Bone marrow (tissue), 2 donors: ENCODE measurements at regions not wholly inside any gene's neighbourhood (a gene's known extent, or its start where the extent isn't known, plus 50 kb on each side); places are given as distances from the start of the nearest gene placed in this dataset.

Source experiments
- DNase-seq, 2 donors: peaks; one replicate each; lab custom pipeline; 2025; lab: John Stamatoyannopoulos, UW

- no peak for DNase-seq
Measured at GRCh38 chr4:34709564-34709963, 1534.8 kb downstream of the ARAP2 start.

DNA sequence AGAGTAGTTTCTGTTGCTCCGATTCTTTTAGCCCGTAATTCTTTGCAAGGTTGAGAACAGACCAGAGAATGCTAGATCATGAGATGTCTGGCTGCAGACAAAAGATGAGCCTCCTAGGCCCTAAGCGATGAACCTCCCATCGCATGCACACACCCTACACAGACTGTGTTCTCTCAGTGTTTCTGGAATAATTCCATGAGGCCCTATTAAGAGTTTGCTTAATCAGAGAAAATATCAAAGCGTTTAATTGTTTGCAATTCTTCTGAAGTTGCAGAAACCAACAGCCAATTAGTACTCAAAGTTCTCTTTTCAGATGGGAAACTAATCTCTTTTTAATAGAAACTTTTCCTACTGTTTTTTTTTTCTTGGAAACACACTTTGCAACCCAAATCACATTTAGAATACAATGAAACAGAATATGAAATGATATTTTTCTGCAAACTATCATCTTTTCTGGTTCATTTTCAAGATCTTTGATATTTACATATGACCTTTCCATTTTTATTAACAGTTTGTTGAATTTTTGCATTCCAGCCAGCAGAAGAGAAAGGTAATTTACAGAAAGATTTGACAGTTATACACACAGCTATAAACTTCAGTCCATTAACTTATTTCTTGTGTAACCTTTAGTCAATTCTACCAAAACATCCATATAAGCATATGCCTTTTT lies 1525.6 kb downstream of the ARAP2 start:
- DNase-seq: no peak

DNA sequence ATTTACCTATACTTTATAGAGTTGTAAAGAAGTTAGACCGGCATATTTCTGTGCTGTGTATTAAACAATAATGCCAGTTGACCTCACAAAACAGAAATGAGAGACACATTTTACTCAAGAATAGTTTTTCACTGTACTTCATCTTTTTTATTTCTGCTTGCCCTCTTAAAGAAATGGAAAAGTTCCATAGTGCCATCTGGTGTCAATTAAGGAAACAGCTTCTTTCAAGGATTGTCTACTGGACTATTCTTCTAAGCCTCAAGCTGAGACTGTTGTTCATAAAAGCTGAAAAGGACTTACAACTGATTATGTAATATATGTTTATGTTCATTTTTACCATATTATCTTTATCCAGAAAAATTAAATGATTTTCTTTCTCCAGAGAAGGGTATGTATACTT lies 1523.7 kb downstream of the ARAP2 start:
- DNase-seq: no peak

- no peak for DNase-seq
Measured at GRCh38 chr4:34721835-34722234, 1522.5 kb downstream of the ARAP2 start.

- no peak for DNase-seq
Measured at GRCh38 chr4:34723605-34724004, 1520.7 kb downstream of the ARAP2 start.

DNA sequence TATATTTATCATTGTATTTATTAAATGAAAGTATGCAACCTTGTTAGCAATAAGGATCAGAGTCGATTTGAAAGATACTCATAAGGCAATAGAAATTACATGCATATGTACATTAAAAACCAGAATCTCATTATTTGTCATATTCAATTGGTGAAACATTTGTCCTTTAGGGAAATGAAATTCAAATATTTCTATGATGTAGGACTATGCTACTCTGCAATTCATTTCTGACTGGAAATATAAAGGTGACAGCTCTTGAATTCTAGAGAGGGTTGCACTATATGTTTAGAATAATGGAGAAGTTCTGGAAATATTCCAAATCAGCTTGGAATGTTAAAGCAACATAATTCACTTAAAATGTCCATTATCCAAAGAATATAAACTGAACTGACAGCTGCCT lies 1519.8 kb downstream of the ARAP2 start:
- no peak for DNase-seq

GRCh38 chr4:34731070-34731469 lies 1513.2 kb downstream of the ARAP2 start:
- no peak for DNase-seq

- no peak for DNase-seq
Measured at GRCh38 chr4:34732176-34732950, 1512.0 kb downstream of the ARAP2 start.

GRCh38 chr4:34733185-34733941 lies 1511.0 kb downstream of the ARAP2 start:
- DNase-seq: no peak

- DNase-seq: no peak
Measured at GRCh38 chr4:34766935-34767334, 1477.4 kb downstream of the ARAP2 start.

DNA sequence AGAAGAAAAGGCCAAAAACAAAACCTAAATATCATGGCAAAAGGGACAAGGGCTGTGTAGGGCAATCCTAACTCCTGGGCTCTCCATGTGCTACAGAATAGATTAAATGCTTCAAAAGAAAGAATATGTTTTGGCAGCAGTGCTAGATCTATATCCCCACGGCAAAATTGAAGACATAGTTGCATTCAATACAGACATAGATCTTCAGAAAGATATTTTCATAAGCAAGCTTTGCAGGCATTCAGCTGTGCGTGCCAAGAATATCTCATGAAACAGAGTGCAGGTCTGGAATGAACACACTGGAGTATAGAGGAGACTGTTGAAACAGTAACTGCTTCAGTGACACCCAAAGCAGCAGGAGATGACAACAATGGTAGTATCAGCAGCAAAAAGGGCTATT lies 1476.9 kb downstream of the ARAP2 start:
- no peak for DNase-seq

DNA sequence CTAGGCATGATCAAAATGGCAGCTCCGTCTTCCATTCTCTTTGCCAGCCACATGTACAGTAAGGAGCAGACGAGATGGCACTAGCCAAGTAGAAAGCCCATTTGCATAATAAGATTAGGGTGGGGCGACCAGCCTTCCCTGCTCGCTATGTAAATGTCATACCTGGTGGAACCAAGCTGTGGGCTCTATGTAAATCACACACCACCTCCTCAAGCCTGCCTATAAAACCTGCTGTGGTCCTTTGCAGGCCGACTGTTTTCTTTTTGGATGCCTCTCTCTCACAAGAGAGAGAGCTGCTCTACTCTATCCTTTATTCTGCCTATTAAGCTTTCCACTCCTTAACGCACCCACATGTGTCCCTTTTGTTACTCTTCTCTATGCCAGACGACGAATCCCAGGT lies 1472.7 kb downstream of the ARAP2 start:
- no peak for DNase-seq

- DNase-seq: no peak
Measured at GRCh38 chr4:34790131-34790530, 1454.2 kb downstream of the ARAP2 start.

GRCh38 chr4:34791209-34791608 lies 1453.1 kb downstream of the ARAP2 start:
- DNase-seq: no peak

- no peak for DNase-seq
Measured at GRCh38 chr4:34800953-34801352, 1443.4 kb downstream of the ARAP2 start.

GRCh38 chr4:34814266-34814665 lies 1430.0 kb downstream of the ARAP2 start:
- DNase-seq: no peak

GRCh38 chr4:34824515-34824914 lies 1419.8 kb downstream of the ARAP2 start:
- DNase-seq: no peak

GRCh38 chr4:34826660-34827059 lies 1417.7 kb downstream of the ARAP2 start:
- DNase-seq: no peak

DNA sequence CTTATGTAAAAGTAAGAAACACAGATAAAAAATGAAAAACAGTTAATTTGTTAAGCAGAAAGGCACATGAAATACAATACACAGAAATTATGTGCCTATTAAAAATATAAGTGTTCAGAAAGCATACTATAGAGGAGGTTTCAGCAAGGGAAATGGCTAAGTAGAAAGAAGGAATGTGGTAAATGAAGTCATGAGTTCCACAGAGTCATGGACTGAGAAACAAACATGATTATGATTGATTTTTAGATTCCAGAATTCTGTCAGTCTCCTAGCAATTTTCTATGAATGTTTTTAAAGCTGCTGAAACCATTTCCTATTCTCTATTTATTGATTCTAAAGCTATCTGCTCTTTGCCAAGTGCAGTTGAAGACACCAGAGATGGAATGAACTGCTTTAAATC lies 1398.4 kb downstream of the ARAP2 start:
- DNase-seq: no peak

GRCh38 chr4:34850421-34850820 lies 1393.9 kb downstream of the ARAP2 start:
- no peak for DNase-seq

GRCh38 chr4:34850968-34851367 lies 1393.3 kb downstream of the ARAP2 start:
- no peak for DNase-seq

- DNase-seq: no peak
Measured at GRCh38 chr4:34851411-34851810, 1392.9 kb downstream of the ARAP2 start.

- no peak for DNase-seq
Measured at GRCh38 chr4:34854451-34854850, 1389.9 kb downstream of the ARAP2 start.
